HG03342 (cell line): ENCODE measurements at regions not wholly inside any gene's neighbourhood (a gene's known extent, or its start where the extent isn't known, plus 50 kb on each side); places are given as distances from the start of the nearest gene placed in this dataset.
A peak's percentile ranks its signal among the peaks of the same experiment; 100 is the strongest.
"Not testable (repeated sequence)": the region's sequence is repeated elsewhere in the genome, so short reads cannot be mapped to it uniquely, and the experiment has no call there.

Experiments used
- ATAC-seq: cut with Tn5 transposase; IDR thresholded peaks from one replicate; pipeline ENCODE4 v1.9.1; 2021; ENCODE audit warnings: mild to moderate bottlenecking, moderate library complexity; ENCODE audit not compliant: unreplicated experiment

- not testable (repeated sequence) for ATAC-seq
Observed at GRCh38 chr5:177941386-177941785, 54.7 kb downstream of the PROP1 start.

GRCh38 chr5:177939246-177940171 lies 56.5 kb downstream of the PROP1 start:
- not testable (repeated sequence) for ATAC-seq

- not testable (repeated sequence) for ATAC-seq
Observed at GRCh38 chr5:177938767-177939166, 57.3 kb downstream of the PROP1 start.

- ATAC-seq, result not testable (repeated sequence)
Observed at GRCh38 chr5:177934233-177934632, 61.8 kb downstream of the PROP1 start.

- not testable (repeated sequence) for ATAC-seq
Observed at GRCh38 chr5:177930269-177931022, 65.6 kb downstream of the PROP1 start.

- ATAC-seq, result not testable (repeated sequence)
Observed at GRCh38 chr5:177929618-177930017, 66.4 kb downstream of the PROP1 start.

GRCh38 chr5:177927500-177927899 lies 68.5 kb downstream of the PROP1 start:
- not testable (repeated sequence) for ATAC-seq

- not testable (repeated sequence) for ATAC-seq
Observed at GRCh38 chr5:177924577-177924976, 71.5 kb downstream of the PROP1 start.

GRCh38 chr5:177923837-177924236 lies 72.2 kb downstream of the PROP1 start:
- not testable (repeated sequence) for ATAC-seq

GRCh38 chr5:177923189-177923588 lies 72.9 kb downstream of the PROP1 start:
- not testable (repeated sequence) for ATAC-seq

GRCh38 chr5:177909261-177909660 lies 86.8 kb downstream of the PROP1 start:
- ATAC-seq, result not testable (repeated sequence)

- not testable (repeated sequence) for ATAC-seq
Observed at GRCh38 chr5:177902806-177903205, 93.2 kb downstream of the PROP1 start.

- not testable (repeated sequence) for ATAC-seq
Observed at GRCh38 chr5:177900066-177900465, 96.0 kb downstream of the PROP1 start.

GRCh38 chr5:177894681-177895453 lies 101.2 kb downstream of the PROP1 start:
- ATAC-seq, result not testable (repeated sequence)

- ATAC-seq, result not testable (repeated sequence)
Observed at GRCh38 chr5:177892357-177892665, 103.7 kb downstream of the PROP1 start.

- ATAC-seq, result peak; percentile 84
Observed at GRCh38 chr5:177891547-177892356, 104.3 kb downstream of the PROP1 start.

- ATAC-seq, result not testable (repeated sequence)
Observed at GRCh38 chr5:177883295-177883694, 100.6 kb upstream of the FAM153A start.

GRCh38 chr5:177875900-177876238 lies 93.2 kb upstream of the FAM153A start:
- not testable (repeated sequence) for ATAC-seq

- peak; percentile 88 for ATAC-seq
Observed at GRCh38 chr5:177875013-177875899, 92.6 kb upstream of the FAM153A start.
